Skeletal muscle tissue (tissue), 3 donors: ENCODE measurements at regions not wholly inside any gene's neighbourhood (a gene's known extent, or its start where the extent isn't known, plus 50 kb on each side); places are given as distances from the start of the nearest gene placed in this dataset.

Experiments used
- H3K27ac ChIP-seq: one replicate; pipeline ENCODE4 v1.7.0; 2013; ENCODE audit warnings: mild to moderate bottlenecking, low read depth, low read length, inconsistent platforms
- H3K27me3 ChIP-seq, 3 donors: one replicate each; pipeline ENCODE4 v1.7.0; 2013; ENCODE audit warnings: low read length in 3 of 3; ENCODE audit not compliant: control insufficient read depth in 3 of 3, insufficient read depth in 3 of 3
- H3K36me3 ChIP-seq, 3 donors: one replicate each; pipeline ENCODE4 v1.7.0; 2013; ENCODE audit warnings: low read length in 3 of 3; ENCODE audit not compliant: control insufficient read depth in 3 of 3, insufficient read depth in 3 of 3
- H3K4me1 ChIP-seq, 3 donors: one replicate each; pipeline ENCODE4 v1.7.0; 2013; ENCODE audit warnings: low read length in 3 of 3, mild to moderate bottlenecking in 3 of 3; ENCODE audit not compliant: control insufficient read depth in 3 of 3, insufficient read depth in 3 of 3
- H3K4me3 ChIP-seq, 3 donors: one replicate each; pipeline ENCODE4 v1.7.0; 2013; ENCODE audit warnings: low read length in 3 of 3
- H3K9ac ChIP-seq, 3 donors: one replicate each; pipeline ENCODE4 v1.7.0; 2013; ENCODE audit warnings: low read length in 3 of 3, mild to moderate bottlenecking in 3 of 3, moderate library complexity in 2 of 3, low read depth in 1 of 3
- H3K9me3 ChIP-seq, 3 donors: one replicate each; pipeline ENCODE4 v1.7.0; 2013; ENCODE audit warnings: low read length in 3 of 3; ENCODE audit not compliant: control insufficient read depth in 3 of 3
- donor health status: Osteomylitis.

GRCh38 chr13:47100214-47100853, 203.5 kb upstream of the HTR2A start:
- Histone ChIP-seq H3K36me3 (no peaks in the 10 kb centered on the region), H3K9me3 (no peaks in the 10 kb centered on the region), H3K4me3 (no peak overlapping the region), H3K9ac (no peak overlapping the region), H3K27ac (no peak overlapping the region), H3K4me1 (no peaks in the 10 kb centered on the region), H3K27me3 (no peaks in the 10 kb centered on the region)

- H3K27ac ChIP-seq = no peak overlapping the region
- no peaks in the 10 kb centered on the region for H3K27me3 ChIP-seq
- H3K9me3 ChIP-seq = no peaks in the 10 kb centered on the region
- H3K9ac ChIP-seq = no peak overlapping the region
- no peaks in the 10 kb centered on the region for H3K4me1 ChIP-seq
- H3K36me3 ChIP-seq = no peaks in the 10 kb centered on the region
- no peak overlapping the region for H3K4me3 ChIP-seq
These were observed 198.0 kb upstream of the HTR2A start for GRCh38 chr13:47094734-47095434.

DNA sequence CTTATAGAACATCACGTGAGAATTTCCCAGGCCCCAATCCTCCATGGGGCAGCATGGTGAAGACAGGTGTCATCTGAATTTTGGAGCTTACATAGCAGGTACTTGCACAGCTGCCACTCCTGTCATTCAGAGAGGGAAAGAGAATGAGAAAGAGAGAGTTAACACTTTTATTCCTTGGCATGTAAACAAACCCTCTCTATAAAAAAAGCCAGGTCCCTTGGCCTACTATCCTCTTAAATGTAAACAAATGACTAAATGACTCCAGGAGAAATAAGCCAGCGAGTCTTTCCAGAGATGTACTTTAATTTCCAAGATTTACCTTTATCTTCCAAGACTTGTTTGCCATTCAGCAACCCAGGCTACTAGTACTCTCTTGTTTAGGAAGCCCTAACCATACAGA, 195.3 kb upstream of the HTR2A start:
- Histone ChIP-seq H3K27ac (no peak overlapping the region), H3K4me1 (no peaks in the 10 kb centered on the region), H3K9ac (no peak overlapping the region), H3K4me3 (no peak overlapping the region), H3K9me3 (no peaks in the 10 kb centered on the region), H3K27me3 (no peaks in the 10 kb centered on the region), H3K36me3 (no peaks in the 10 kb centered on the region)

- Histone ChIP-seq H3K9ac (no peak overlapping the region), H3K27ac (no peak overlapping the region), H3K4me1 (no peaks in the 10 kb centered on the region), H3K27me3 (no peaks in the 10 kb centered on the region), H3K9me3 (no peaks in the 10 kb centered on the region), H3K36me3 (no peaks in the 10 kb centered on the region), H3K4me3 (no peak overlapping the region)
These were observed 191.0 kb upstream of the HTR2A start for GRCh38 chr13:47087841-47088240.

- H3K4me1 ChIP-seq = no peaks in the 10 kb centered on the region
- no peak overlapping the region for H3K9ac ChIP-seq
- no peaks in the 10 kb centered on the region for H3K36me3 ChIP-seq
- H3K4me3 ChIP-seq = no peak overlapping the region
- no peaks in the 10 kb centered on the region for H3K9me3 ChIP-seq
- no peak overlapping the region for H3K27ac ChIP-seq
- no peaks in the 10 kb centered on the region for H3K27me3 ChIP-seq
These were observed 190.4 kb upstream of the HTR2A start for GRCh38 chr13:47087241-47087640.

DNA sequence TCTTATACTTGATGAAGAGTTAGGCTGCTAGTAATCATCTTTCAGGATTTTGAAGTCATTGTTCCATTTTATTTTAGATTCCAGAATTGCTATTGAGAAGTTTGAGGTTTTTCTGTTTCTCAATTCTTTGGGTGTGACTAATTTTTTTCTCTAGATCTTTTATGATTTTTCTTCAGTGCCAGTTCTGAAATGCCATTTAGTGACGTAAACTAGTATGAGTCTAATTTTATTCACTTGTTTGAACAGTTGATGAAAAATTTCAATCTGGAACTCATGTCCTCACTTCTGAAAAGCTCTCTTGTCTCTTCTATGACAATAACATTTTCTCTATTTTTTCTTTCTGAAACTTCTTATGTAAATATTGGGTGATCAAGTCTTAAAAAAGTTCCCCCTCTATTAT, 188.5 kb upstream of the HTR2A start:
- Histone ChIP-seq H3K27ac (no peak overlapping the region), H3K36me3 (no peaks in the 10 kb centered on the region), H3K4me1 (no peaks in the 10 kb centered on the region), H3K9ac (no peak overlapping the region), H3K9me3 (no peaks in the 10 kb centered on the region), H3K4me3 (no peak overlapping the region), H3K27me3 (no peaks in the 10 kb centered on the region)

DNA sequence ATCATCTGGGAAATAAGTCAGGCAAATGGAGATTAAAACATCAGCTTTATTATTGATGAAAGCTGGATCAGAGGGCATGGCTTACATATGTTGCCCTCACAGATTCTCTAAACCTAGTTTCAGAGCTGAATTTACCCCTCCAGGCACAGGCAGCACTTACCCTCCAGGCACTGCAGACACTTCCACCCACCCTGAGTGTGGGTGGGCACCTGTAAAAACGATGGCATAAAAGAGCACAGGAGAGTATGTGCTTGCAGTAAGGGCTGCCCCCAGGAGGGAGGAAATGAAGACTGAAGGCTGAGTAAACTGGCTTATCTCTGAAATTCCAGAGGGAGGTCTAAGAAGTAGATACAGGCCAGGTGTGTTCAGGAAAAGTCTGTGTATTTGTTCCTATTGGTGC, 185.0 kb upstream of the HTR2A start:
- Histone ChIP-seq H3K27me3 (no peaks in the 10 kb centered on the region), H3K4me3 (no peak overlapping the region), H3K36me3 (no peaks in the 10 kb centered on the region), H3K9ac (no peak overlapping the region), H3K4me1 (no peaks in the 10 kb centered on the region), H3K9me3 (no peaks in the 10 kb centered on the region), H3K27ac (no peak overlapping the region)

DNA sequence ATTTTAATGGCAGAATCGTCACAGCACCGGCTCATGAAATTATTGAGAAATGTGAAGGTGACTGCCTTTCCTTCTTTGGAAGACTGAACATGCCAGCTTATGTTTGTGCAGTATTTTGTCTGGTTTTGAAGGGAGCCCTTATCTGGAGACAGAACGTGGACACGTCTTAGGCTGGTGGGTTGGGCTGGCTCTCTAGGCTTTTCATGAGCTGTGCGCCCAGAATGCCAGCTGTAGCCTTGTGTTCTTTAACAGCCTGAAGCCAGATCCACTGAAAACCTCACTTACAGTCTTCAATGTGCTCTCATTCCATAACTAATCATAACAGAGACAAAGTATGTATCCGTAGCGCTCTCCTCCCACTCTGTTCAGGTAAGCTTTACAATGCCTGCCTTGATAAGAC, 184.4 kb upstream of the HTR2A start:
- Histone ChIP-seq H3K36me3 (no peaks in the 10 kb centered on the region), H3K9ac (no peak overlapping the region), H3K9me3 (no peaks in the 10 kb centered on the region), H3K4me1 (no peaks in the 10 kb centered on the region), H3K27me3 (no peaks in the 10 kb centered on the region), H3K4me3 (no peak overlapping the region), H3K27ac (no peak overlapping the region)

GRCh38 chr13:47080621-47081020, 183.8 kb upstream of the HTR2A start:
- H3K4me3 ChIP-seq = no peak overlapping the region
- H3K27me3 ChIP-seq = no peaks in the 10 kb centered on the region
- H3K9ac ChIP-seq = no peak overlapping the region
- H3K36me3 ChIP-seq = no peaks in the 10 kb centered on the region
- no peaks in the 10 kb centered on the region for H3K9me3 ChIP-seq
- H3K27ac ChIP-seq = no peak overlapping the region
- no peaks in the 10 kb centered on the region for H3K4me1 ChIP-seq

- H3K9me3 ChIP-seq = no peaks in the 10 kb centered on the region
- H3K4me1 ChIP-seq = no peaks in the 10 kb centered on the region
- no peak overlapping the region for H3K9ac ChIP-seq
- H3K27ac ChIP-seq = no peak overlapping the region
- H3K4me3 ChIP-seq = no peak overlapping the region
- H3K36me3 ChIP-seq = no peaks in the 10 kb centered on the region
- H3K27me3 ChIP-seq = no peaks in the 10 kb centered on the region
These were observed 179.6 kb upstream of the HTR2A start for GRCh38 chr13:47076500-47076899.
